Tibial nerve (tissue), 4 donors: ENCODE measurements at regions not wholly inside any gene's neighbourhood (a gene's known extent, or its start where the extent isn't known, plus 50 kb on each side); places are given as distances from the start of the nearest gene placed in this dataset.

ENCODE experiments used
- DNase-seq, 2 donors: peaks; one replicate each; pipeline ENCODE4 v3.0.0-alpha.2; 2019; ENCODE audit warnings: low spot score in 2 of 2
- H3K27ac ChIP-seq, 4 donors: fragments of 200-600 bp; sonication (generic) in 3 of 4; one replicate each; pipeline ENCODE4 v1.5.1; 2017 to 2019; ENCODE audit warnings: mild to moderate bottlenecking in 1 of 4
- H3K27me3 ChIP-seq, 2 donors: fragments of 200-600 bp; sonication (generic) in 1 of 2; one replicate each; pipeline versions ENCODE4 v1.5.1 to v1.6.0; 2017 to 2019
- H3K36me3 ChIP-seq, 3 donors: fragments of 200-600 bp; sonication (generic); one replicate each; pipeline ENCODE4 v1.5.1; 2018 to 2019
- H3K4me1 ChIP-seq, 4 donors: fragments of 200-600 bp; sonication (generic) in 3 of 4; one replicate each; pipeline ENCODE4 v1.5.1; 2017 to 2019
- H3K4me3 ChIP-seq, 4 donors: fragments of 200-600 bp; sonication (generic) in 3 of 4; one replicate each; pipeline ENCODE4 v1.5.1; 2017 to 2019; ENCODE audit warnings: mild to moderate bottlenecking in 1 of 4, moderate library complexity in 1 of 4
- H3K9me3 ChIP-seq, 4 donors: fragments of 200-600 bp; sonication (generic) in 3 of 4; one replicate each; pipeline ENCODE4 v1.5.1; 2017 to 2019
- CTCF ChIP-seq, 5 experiments: fragments of 200-600 bp in 3 of 5; fragments of 450-650 bp in 2 of 5; sonication (generic) in 3 of 5; IDR thresholded peaks; one replicate each; pipeline ENCODE4 v1.5.1; 2016 to 2019; ENCODE audit warnings: antibody characterized with exemption in 5 of 5, mild to moderate bottlenecking in 3 of 5, moderate library complexity in 2 of 5
- EP300 ChIP-seq, 2 donors: sonication (generic); formaldehyde crosslinking; IDR thresholded peaks; one replicate each; pipeline ENCODE4 v1.6.1; 2017; ENCODE audit warnings: antibody characterized with exemption in 2 of 2, mild to moderate bottlenecking in 1 of 2
- POLR2A ChIP-seq, 2 donors: fragments of 450-650 bp; IDR thresholded peaks; one replicate each; pipeline ENCODE4 v1.6.1; 2017; ENCODE audit warnings: antibody characterized with exemption in 2 of 2, mild to moderate bottlenecking in 2 of 2, moderate library complexity in 2 of 2
- WGBS, 2 donors: methylation state at CpG; one replicate each; pipeline ENCODE4 v1.1.5; 2018; 5-methylcytosine and 5-hydroxymethylcytosine counted together

DNA sequence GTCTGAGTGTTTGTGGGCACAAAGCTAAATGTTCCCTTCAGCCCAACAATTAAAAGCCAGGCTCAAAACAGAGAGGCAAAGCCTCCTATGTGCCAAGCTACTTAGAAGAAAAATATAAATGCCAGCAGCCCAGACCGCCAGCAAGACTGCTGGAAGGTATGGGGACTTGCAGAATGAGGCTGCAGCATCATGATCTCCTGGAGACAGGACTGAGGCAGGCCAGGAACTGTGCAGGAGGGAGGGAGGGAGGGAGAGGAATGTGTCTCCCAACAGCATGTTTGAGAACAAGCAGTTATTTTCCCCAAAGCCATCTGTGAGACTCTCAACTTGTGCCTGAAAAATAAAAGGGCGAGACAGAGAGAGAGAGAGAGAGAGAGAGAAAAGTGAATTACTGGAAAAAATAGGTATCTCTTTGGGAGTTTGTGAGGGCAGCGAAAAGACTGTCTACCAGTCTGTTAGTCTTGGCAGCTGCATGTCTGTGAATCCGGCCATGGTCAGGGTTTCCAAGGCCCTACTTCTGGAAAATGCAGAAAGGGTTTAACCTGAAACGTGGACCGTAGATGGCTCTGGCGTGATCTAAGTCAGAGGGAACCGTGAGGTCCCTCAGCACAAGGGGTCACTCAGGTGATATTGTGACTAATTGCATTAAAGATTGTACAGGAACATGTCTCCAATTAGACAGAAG, 139.7 kb upstream of the COL8A1 start:
- Histone ChIP-seq H3K27ac (peak overlapping the region in 2 of 4 donors; percentile 32 to 36), H3K4me1 (peaks cover 0 to 29% (median 0%) of the 10 kb centered on the region in 4 donors), H3K4me3 (no peak overlapping the region), H3K36me3 (no peaks in the 10 kb centered on the region), H3K9me3 (peaks cover 0 to 4% (median 0%) of the 10 kb centered on the region in 4 donors), H3K27me3 (no peaks in the 10 kb centered on the region)
- 52 to 67% methylated on average over 8 of the region's 8 CpGs for WGBS, 2 donors
- no peak for TF ChIP-seq EP300 (IDR thresholded peaks at IDR 0.05)
- TF ChIP-seq POLR2A (IDR thresholded peaks at IDR 0.05): no peak
- TF ChIP-seq CTCF (IDR thresholded peaks at IDR 0.05): no peak
- DNase-seq: no peak

DNA sequence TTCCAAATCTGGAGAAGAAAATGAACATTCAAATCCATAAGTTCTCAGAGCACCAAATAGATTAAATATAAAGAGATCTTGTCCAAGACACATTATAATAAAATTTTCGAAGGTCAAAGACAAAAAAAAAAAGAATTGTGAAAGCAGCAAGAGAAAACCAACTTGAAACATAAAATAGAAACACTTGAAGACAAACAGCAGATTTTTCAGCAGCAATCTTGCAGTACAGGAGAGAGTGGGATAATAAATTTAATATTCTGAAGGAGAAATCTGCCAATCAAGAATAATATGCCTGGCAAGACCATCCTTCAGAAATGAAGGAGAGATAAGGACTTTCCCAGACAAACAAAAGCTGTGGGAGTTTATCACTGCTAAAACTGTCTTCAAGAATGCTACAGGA, 150.5 kb upstream of the COL8A1 start:
- Histone ChIP-seq H3K4me3 (no peak overlapping the region), H3K36me3 (no peaks in the 10 kb centered on the region), H3K27me3 (no peaks in the 10 kb centered on the region), H3K27ac (no peak overlapping the region), H3K4me1 (no peaks in the 10 kb centered on the region), H3K9me3 (peaks cover 0 to 31% (median 7%) of the 10 kb centered on the region in 4 donors)
- WGBS, 2 donors: 68 to 72% methylated on average over 1 of the region's 1 CpG
- no peak for DNase-seq
- TF ChIP-seq CTCF (IDR thresholded peaks at IDR 0.05): no peak
- no peak for TF ChIP-seq POLR2A (IDR thresholded peaks at IDR 0.05)
- TF ChIP-seq EP300 (IDR thresholded peaks at IDR 0.05): no peak

GRCh38 chr3:99485286-99485685, 153.1 kb upstream of the COL8A1 start:
- Histone ChIP-seq H3K27ac (no peak overlapping the region), H3K36me3 (no peaks in the 10 kb centered on the region), H3K4me1 (no peaks in the 10 kb centered on the region), H3K4me3 (no peak overlapping the region), H3K9me3 (peaks cover 0 to 26% (median 4%) of the 10 kb centered on the region in 4 donors), H3K27me3 (no peaks in the 10 kb centered on the region)
- WGBS, 2 donors: 64 to 70% methylated on average over 3 of the region's 3 CpGs
- no peak for DNase-seq
- TF ChIP-seq CTCF (IDR thresholded peaks at IDR 0.05) (no peak), EP300 (IDR thresholded peaks at IDR 0.05) (no peak), POLR2A (IDR thresholded peaks at IDR 0.05) (no peak)

- H3K27ac ChIP-seq: no peak overlapping the region
- no peak for TF ChIP-seq EP300 (IDR thresholded peaks at IDR 0.05)
- no peak for TF ChIP-seq POLR2A (IDR thresholded peaks at IDR 0.05)
- no peaks in the 10 kb centered on the region for H3K27me3 ChIP-seq
Observed at GRCh38 chr3:99484871-99485270, 153.5 kb upstream of the COL8A1 start.

GRCh38 chr3:99483841-99484240, 154.6 kb upstream of the COL8A1 start:
- Histone ChIP-seq H3K27ac (no peak overlapping the region), H3K9me3 (peaks cover 0 to 21% (median 2%) of the 10 kb centered on the region in 4 donors), H3K4me1 (no peaks in the 10 kb centered on the region), H3K27me3 (no peaks in the 10 kb centered on the region), H3K36me3 (no peaks in the 10 kb centered on the region), H3K4me3 (no peak overlapping the region)
- TF ChIP-seq EP300 (IDR thresholded peaks at IDR 0.05): no peak
- no peak for TF ChIP-seq POLR2A (IDR thresholded peaks at IDR 0.05)
- no peak for TF ChIP-seq CTCF (IDR thresholded peaks at IDR 0.05)
- no peak for DNase-seq

More at GRCh38 chr3:99484871-99485270, 153.5 kb upstream of the COL8A1 start:
- H3K4me1 ChIP-seq: no peaks in the 10 kb centered on the region
- H3K36me3 ChIP-seq: no peaks in the 10 kb centered on the region
- no peak for DNase-seq
- no peak overlapping the region for H3K4me3 ChIP-seq
- H3K9me3 ChIP-seq: peaks cover 0 to 26% (median 4%) of the 10 kb centered on the region in 4 donors
